K562 (cell line): ENCODE measurements at regions not wholly inside any gene's neighbourhood (a gene's known extent, or its start where the extent isn't known, plus 50 kb on each side); places are given as distances from the start of the nearest gene placed in this dataset.

Experiments
- BMI1 ChIP-seq: fragments of 150-350 bp; IDR thresholded peaks from 2 replicates; pipeline ENCODE4 v1.6.1; 2014; ENCODE audit warnings: low read length
- PBX2 ChIP-seq, 2 experiments: IDR thresholded peaks in 1 of 2; conservative IDR thresholded peaks in 1 of 2; 2 replicates each; pipeline ENCODE4 v1.6.1; 2016; ENCODE audit warnings: low read depth in 2 of 2, mild to moderate bottlenecking in 1 of 2, missing compliant biosample characterization in 1 of 2, missing genetic modification characterization in 1 of 2, moderate library complexity in 1 of 2
- RAD21 ChIP-seq, 2 experiments: fragments of 250-450 bp in 1 of 2; fragments of 450-650 bp in 1 of 2; sonication (Bioruptor Pico) in 1 of 2; formaldehyde crosslinking in 1 of 2; IDR thresholded peaks in 1 of 2; conservative IDR thresholded peaks in 1 of 2; 2 replicates each; pipeline versions ENCODE4 v1.4.0 to v1.8.0; 2020 to 2022; ENCODE audit warnings: mild to moderate bottlenecking in 2 of 2, moderate library complexity in 1 of 2
- ZNF518B ChIP-seq: fragments of 250-450 bp; sonication (Bioruptor Pico); IDR thresholded peaks from 2 replicates; pipeline ENCODE4 v1.5.0; 2021; ENCODE audit warnings: mild to moderate bottlenecking, moderate library complexity
- TF ChIP-seq, protein P1 (sequence below): fragments of 450-650 bp; IDR thresholded peaks from 2 replicates; pipeline ENCODE4 v1.6.1; 2016

GRCh38 chr9:78821126-78821822 is 524.3 kb downstream of the PSAT1 start (continued):
- TF ChIP-seq, protein P1, sequence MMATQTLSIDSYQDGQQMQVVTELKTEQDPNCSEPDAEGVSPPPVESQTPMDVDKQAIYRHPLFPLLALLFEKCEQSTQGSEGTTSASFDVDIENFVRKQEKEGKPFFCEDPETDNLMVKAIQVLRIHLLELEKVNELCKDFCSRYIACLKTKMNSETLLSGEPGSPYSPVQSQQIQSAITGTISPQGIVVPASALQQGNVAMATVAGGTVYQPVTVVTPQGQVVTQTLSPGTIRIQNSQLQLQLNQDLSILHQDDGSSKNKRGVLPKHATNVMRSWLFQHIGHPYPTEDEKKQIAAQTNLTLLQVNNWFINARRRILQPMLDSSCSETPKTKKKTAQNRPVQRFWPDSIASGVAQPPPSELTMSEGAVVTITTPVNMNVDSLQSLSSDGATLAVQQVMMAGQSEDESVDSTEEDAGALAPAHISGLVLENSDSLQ = peak; percentile 58
- TF ChIP-seq BMI1 (no peak), PBX2 (CRISPR knock-in tag; IDR thresholded peaks at IDR 0.05; ENCODE audit: low read depth) (no peak), PBX2 (tag; conservative IDR thresholded peaks at IDR 0.05; ENCODE audit: low read depth) (0 out of 2 replicates have a peak, but pooled peaks have one; percentile 20), ZNF518B (CRISPR knock-in tag) (no peak), RAD21 (CRISPR knock-in tag; conservative IDR thresholded peaks at IDR 0.05 in 1 of 2, IDR thresholded peaks at IDR 0.05 in 1 of 2) (peak in 1 of 2 experiments; percentile 18; a peak in 2 of 4 replicates)
